Body of pancreas (tissue), 4 donors: ENCODE measurements at regions not wholly inside any gene's neighbourhood (a gene's known extent, or its start where the extent isn't known, plus 50 kb on each side); places are given as distances from the start of the nearest gene placed in this dataset.

Experiments
- CTCF ChIP-seq, 7 experiments: fragments of 450-650 bp in 4 of 7; fragments of 200-600 bp in 3 of 7; sonication (generic) in 3 of 7; IDR thresholded peaks; one replicate each; pipeline ENCODE4 v1.5.1; 2016 to 2019; ENCODE audit warnings: antibody characterized with exemption in 7 of 7
- POLR2A ChIP-seq, 3 donors: fragments of 450-650 bp; IDR thresholded peaks; one replicate each; pipeline ENCODE4 v1.6.1; 2016; ENCODE audit warnings: antibody characterized with exemption in 3 of 3, mild to moderate bottlenecking in 2 of 3

- TF ChIP-seq CTCF (IDR thresholded peaks at IDR 0.05) (no peak), POLR2A (IDR thresholded peaks at IDR 0.05) (no peak)
Observed at GRCh38 chr11:106179048-106179447, 101.6 kb downstream of the AASDHPPT start.
